H1 (cell line): ENCODE measurements at regions not wholly inside any gene's neighbourhood (a gene's known extent, or its start where the extent isn't known, plus 50 kb on each side); places are given as distances from the start of the nearest gene placed in this dataset.

ENCODE experiments used
- CTCF ChIA-PET: fragments of 300-600 bp; sonication (Branson Sonifier 250); formaldehyde crosslinking; loops from one replicate; lab custom pipeline; 2021; ENCODE audit not compliant: partially characterized antibody; lab: Charles Lee
- POLR2A ChIA-PET: fragments of 300-600 bp; sonication (Branson Sonifier 250); formaldehyde crosslinking; loops from one replicate; lab custom pipeline; 2021; ENCODE audit warnings: inconsistent platforms; ENCODE audit not compliant: partially characterized antibody; lab: Charles Lee
- DNase-seq, 2 experiments: peaks; one replicate each; pipeline versions ENCODE4 v3.0.0 to v3.0.0-alpha.2; 2010 to 2022; ENCODE audit warnings: low spot score in 2 of 2, low read depth in 1 of 2, mixed read lengths in 1 of 2
- FAIRE-seq: peaks from 2 replicates; lab custom pipeline; 2011; peaks lifted over from hg19 to GRCh38; lab: Jason Lieb, UNC
- H2AFZ ChIP-seq: 2 replicates; pipeline ENCODE4 v1.8.1; 2012; ENCODE audit warnings: low read length, inconsistent platforms
- H2AK5ac ChIP-seq: 2 replicates; pipeline ENCODE4 v1.6.1; 2013; ENCODE audit warnings: low read depth, low read length
- H2BK120ac ChIP-seq: replicated peaks from 2 replicates; pipeline ENCODE3; 2013; ENCODE audit warnings: low read depth, low read length, inconsistent platforms
- H2BK12ac ChIP-seq: 2 replicates; pipeline ENCODE4 v1.6.1; 2013; ENCODE audit warnings: low read depth, low read length
- H2BK15ac ChIP-seq: 2 replicates; pipeline ENCODE4 v1.6.1; 2013; ENCODE audit warnings: low read length
- H2BK20ac ChIP-seq: 2 replicates; pipeline ENCODE4 v1.6.1; 2013; ENCODE audit warnings: low read length
- H2BK5ac ChIP-seq: 2 replicates; pipeline ENCODE4 v1.6.1; 2013; ENCODE audit warnings: low read depth, low read length
- H3K14ac ChIP-seq: 2 replicates; pipeline ENCODE4 v1.6.1; 2013; ENCODE audit warnings: inconsistent platforms; ENCODE audit not compliant: insufficient read length
- H3K18ac ChIP-seq: 2 replicates; pipeline ENCODE4 v1.6.1; 2013; ENCODE audit warnings: low read length; ENCODE audit errors: extremely low read depth
- H3K23ac ChIP-seq: 2 replicates; pipeline ENCODE4 v1.6.1; 2013; ENCODE audit warnings: inconsistent platforms; ENCODE audit not compliant: insufficient read length
- H3K23me2 ChIP-seq: 2 replicates; pipeline ENCODE4 v1.6.1; 2013; ENCODE audit warnings: low read depth, low read length
- H3K27ac ChIP-seq: 2 replicates; pipeline ENCODE4 v1.6.1; 2011; ENCODE audit warnings: low read depth, low read length, inconsistent platforms
- H3K27me3 ChIP-seq, 4 experiments: replicated peaks in 1 of 4; 1 replicate in 1 of 4; 2 replicates in 3 of 4; pipeline versions ENCODE4 v1.6.1 to v1.8.1; 2011 to 2013; ENCODE audit warnings: low read length in 3 of 4, mild to moderate bottlenecking in 3 of 4, inconsistent platforms in 2 of 4, mixed read lengths in 2 of 4, moderate library complexity in 1 of 4; ENCODE audit not compliant: control insufficient read depth in 3 of 4, insufficient read depth in 3 of 4; ENCODE audit errors: extremely low read depth in 1 of 4
- H3K36me3 ChIP-seq, 4 experiments: 2 replicates each; pipeline versions ENCODE4 v1.6.1 to v1.8.1; 2011 to 2013; ENCODE audit warnings: mild to moderate bottlenecking in 4 of 4, low read length in 3 of 4, moderate library complexity in 2 of 4, control low read depth in 1 of 4, inconsistent platforms in 1 of 4; ENCODE audit not compliant: insufficient read depth in 4 of 4, control insufficient read depth in 2 of 4
- H3K4ac ChIP-seq: replicated peaks from 2 replicates; pipeline ENCODE3; 2013; ENCODE audit warnings: low read length, low read depth, mixed read lengths, inconsistent platforms; ENCODE audit not compliant: insufficient read length
- H3K4me1 ChIP-seq, 4 experiments: replicated peaks in 1 of 4; 1 replicate in 1 of 4; 2 replicates in 3 of 4; pipeline versions ENCODE4 v1.6.1 to v1.8.1; 2011 to 2013; ENCODE audit warnings: low read length in 3 of 4, inconsistent platforms in 2 of 4, mixed read lengths in 1 of 4; ENCODE audit not compliant: insufficient read depth in 4 of 4, control insufficient read depth in 3 of 4
- H3K4me2 ChIP-seq, 2 experiments: 2 replicates each; pipeline versions ENCODE4 v1.6.1 to v1.8.1; 2011 to 2013; ENCODE audit warnings: low read depth in 2 of 2, low read length in 2 of 2, control low read depth in 1 of 2, inconsistent platforms in 1 of 2, mild to moderate bottlenecking in 1 of 2; ENCODE audit not compliant: insufficient read depth in 1 of 2
- H3K4me3 ChIP-seq, 4 experiments: fragments of 200-600, 300-600 bp in 1 of 4; sonication (generic), shearing (Covaris generic), sonication (Bioruptor Twin) in 1 of 4; 2 replicates each; pipeline versions ENCODE4 v1.5.1 to v1.8.1; 2011 to 2016; ENCODE audit warnings: low read length in 4 of 4, low read depth in 3 of 4, control low read depth in 2 of 4, inconsistent platforms in 2 of 4, mild to moderate bottlenecking in 2 of 4, mixed read lengths in 1 of 4, moderate library complexity in 1 of 4; ENCODE audit not compliant: insufficient read depth in 2 of 4; ENCODE audit errors: extremely low read depth in 1 of 4
- H3K56ac ChIP-seq: replicated peaks from 2 replicates; pipeline ENCODE3; 2013; ENCODE audit warnings: low read depth, mild to moderate bottlenecking, mixed read lengths, low read length, inconsistent platforms; ENCODE audit not compliant: insufficient read length
- H3K79me1 ChIP-seq: 2 replicates; pipeline ENCODE4 v1.6.1; 2013; ENCODE audit warnings: low read depth, low read length, control low read depth
- H3K79me2 ChIP-seq, 2 experiments: 2 replicates each; pipeline versions ENCODE4 v1.6.1 to v1.8.1; 2012 to 2013; ENCODE audit warnings: low read length in 2 of 2, mild to moderate bottlenecking in 2 of 2, inconsistent platforms in 1 of 2; ENCODE audit not compliant: insufficient read depth in 2 of 2, control insufficient read depth in 1 of 2
- H3K9ac ChIP-seq, 4 experiments: replicated peaks in 1 of 4; 1 replicate in 1 of 4; 2 replicates in 3 of 4; pipeline versions ENCODE4 v1.6.1 to v1.8.1; 2011 to 2013; ENCODE audit warnings: low read depth in 3 of 4, low read length in 3 of 4, control low read depth in 2 of 4, mild to moderate bottlenecking in 2 of 4, moderate library complexity in 2 of 4, inconsistent platforms in 1 of 4; ENCODE audit errors: extremely low read depth in 1 of 4
- H3K9me3 ChIP-seq, 2 experiments: 2 replicates each; pipeline versions ENCODE4 v1.6.1 to v1.8.1; 2012 to 2013; ENCODE audit warnings: mild to moderate bottlenecking in 2 of 2, moderate library complexity in 2 of 2, control low read depth in 1 of 2, inconsistent platforms in 1 of 2, low read depth in 1 of 2, low read length in 1 of 2, mixed read lengths in 1 of 2; ENCODE audit not compliant: insufficient read depth in 2 of 2
- H4K20me1 ChIP-seq, 2 experiments: replicated peaks in 1 of 2; 2 replicates each; pipeline versions ENCODE3 to v1.8.1; 2011 to 2013; ENCODE audit warnings: inconsistent platforms in 2 of 2, low read length in 2 of 2, mild to moderate bottlenecking in 1 of 2; ENCODE audit not compliant: insufficient read depth in 2 of 2, control insufficient read depth in 1 of 2
- H4K5ac ChIP-seq: 2 replicates; pipeline ENCODE4 v1.6.1; 2013; ENCODE audit warnings: low read length, low read depth, mixed read lengths, inconsistent platforms; ENCODE audit not compliant: insufficient read length
- H4K8ac ChIP-seq: 2 replicates; pipeline ENCODE4 v1.8.0; 2013; ENCODE audit warnings: mild to moderate bottlenecking, moderate library complexity, low read length, inconsistent platforms; ENCODE audit not compliant: insufficient read depth; ENCODE audit errors: extremely low read depth
- H4K91ac ChIP-seq: replicated peaks from 2 replicates; pipeline ENCODE3; 2013; ENCODE audit warnings: low read length, mixed read lengths, inconsistent platforms; ENCODE audit not compliant: insufficient read length
- KDM1A ChIP-seq: fragments of 200-600, 300-600 bp; sonication (generic); IDR thresholded peaks from 2 replicates; pipeline ENCODE4 v1.7.1; 2016; ENCODE audit warnings: mild to moderate bottlenecking, low read length, borderline replicate concordance
- SP2 ChIP-seq: IDR thresholded peaks from 2 replicates; pipeline ENCODE4 v1.6.1; 2012; ENCODE audit warnings: mild to moderate bottlenecking, low read length, inconsistent platforms
- WGBS, 2 experiments: shearing (Covaris generic) in 1 of 2; methylation state at CpG; one replicate each; pipeline versions ENCODE4 v1.1.6 to v1.1.7; 2013 to 2015; ENCODE audit warnings: low lambda C conversion rate in 2 of 2, mixed read lengths in 2 of 2, inconsistent platforms in 1 of 2, low coverage in 1 of 2, missing lambda C conversion rate in 1 of 2; ENCODE audit not compliant: insufficient replicate concordance in 2 of 2, insufficient coverage in 1 of 2, insufficient read length in 1 of 2; ENCODE audit errors: extremely low coverage in 1 of 2, missing lambda C conversion rate in 1 of 2; 5-methylcytosine and 5-hydroxymethylcytosine counted together

DNA sequence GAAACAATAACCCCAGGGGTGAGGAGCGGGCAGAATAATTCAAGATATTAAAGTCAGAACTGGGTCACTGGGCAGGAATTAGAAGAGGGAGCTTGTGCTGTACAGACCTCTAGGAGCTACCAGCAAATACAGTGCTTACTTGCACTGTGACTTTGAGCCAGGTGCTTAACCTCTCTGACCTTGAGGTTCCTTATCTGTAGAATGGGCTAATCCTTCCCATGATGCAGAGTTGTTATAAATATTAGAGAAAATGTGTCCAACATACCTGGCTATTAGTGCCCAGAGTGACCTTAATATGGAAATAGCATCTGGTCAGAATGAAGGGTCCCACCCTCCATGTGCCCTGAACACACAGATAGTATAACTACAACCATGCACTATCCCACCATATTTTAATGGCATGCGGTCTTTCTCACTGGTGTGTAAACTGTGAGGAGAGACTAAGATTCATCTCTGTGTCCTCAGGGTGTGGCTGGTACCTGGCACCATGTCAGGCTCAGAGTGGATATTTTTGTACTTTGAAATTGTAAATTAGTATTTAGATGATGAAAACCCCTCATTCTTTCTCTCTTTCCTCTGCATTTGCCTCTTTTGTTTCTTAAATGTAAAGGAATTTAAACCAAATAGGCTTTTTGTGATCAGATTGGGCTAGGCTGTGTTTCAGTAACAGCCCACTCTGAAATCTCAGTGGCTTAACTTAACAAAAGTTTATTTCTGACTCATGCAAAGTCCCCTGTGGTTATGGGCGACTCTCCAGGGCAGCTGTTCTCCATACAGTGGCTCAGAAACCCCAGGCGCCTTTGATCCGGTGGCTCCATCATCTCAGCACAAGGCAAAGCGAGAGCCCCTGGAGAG lies 60.0 kb upstream of the ROR1 start:
- Histone ChIP-seq H2BK20ac (no peak overlapping the region), H4K91ac (no peak overlapping the region), H3K4me2 (no peak overlapping the region), H3K18ac (no peak overlapping the region), H2BK120ac (no peak overlapping the region), H3K4ac (no peak overlapping the region), H3K23ac (no peak overlapping the region), H3K4me3 (no peak overlapping the region), H3K79me2 (no peaks in the 10 kb centered on the region), H2AFZ (no peak overlapping the region), H3K23me2 (no peaks in the 10 kb centered on the region), H3K56ac (no peak overlapping the region), H4K5ac (no peak overlapping the region), H3K9me3 (no peaks in the 10 kb centered on the region), H4K8ac (no peak overlapping the region), H2AK5ac (no peak overlapping the region), H2BK5ac (no peak overlapping the region; the same call in 1 of the 2 replicates), H3K27ac (no peak overlapping the region), H3K4me1 (peaks cover 0 to 4% (median 2%) of the 10 kb centered on the region in 4 experiments; a peak in 2 of 7 replicates), H2BK12ac (no peak overlapping the region), H4K20me1 (no peaks in the 10 kb centered on the region), H3K36me3 (no peaks in the 10 kb centered on the region), H3K14ac (no peak overlapping the region), H3K79me1 (no peaks in the 10 kb centered on the region), H3K9ac (no peak overlapping the region), H2BK15ac (no peak overlapping the region), H3K27me3 (no peaks in the 10 kb centered on the region)
- no peak for FAIRE-seq
- ChIA-PET CTCF (interaction anchor here (0.6 to 1.2 kb wide), 3 partner anchors 19 to 162 kb away, joined by 3 to 4 read pairs (median 3); no protein-coding TSS in a partner anchor), POLR2A (interaction anchor here (0.6 kb wide), 1 partner anchor 142 kb away, joined by 3 read pairs; no protein-coding TSS in a partner anchor)
- 80% methylated on average over 6 of the region's 6 CpGs; no CpG with 5 or more reads in 1 of the 2 experiments for WGBS, 2 experiments
- TF ChIP-seq SP2 (no peak), KDM1A (peak; percentile 61; the same call in 1 of the 2 replicates)
- DNase-seq: no peak
